GM12873 (cell line): ENCODE measurements at regions not wholly inside any gene's neighbourhood (a gene's known extent, or its start where the extent isn't known, plus 50 kb on each side); places are given as distances from the start of the nearest gene placed in this dataset.

ENCODE experiments used
- TF ChIP-seq, protein P1 (sequence below): IDR thresholded peaks from 2 replicates; pipeline ENCODE4 v1.5.1; 2012; ENCODE audit warnings: low read depth, mild to moderate bottlenecking, moderate library complexity, low read length, control low read depth; ENCODE audit not compliant: insufficient read depth; ENCODE audit errors: missing control alignments

DNA sequence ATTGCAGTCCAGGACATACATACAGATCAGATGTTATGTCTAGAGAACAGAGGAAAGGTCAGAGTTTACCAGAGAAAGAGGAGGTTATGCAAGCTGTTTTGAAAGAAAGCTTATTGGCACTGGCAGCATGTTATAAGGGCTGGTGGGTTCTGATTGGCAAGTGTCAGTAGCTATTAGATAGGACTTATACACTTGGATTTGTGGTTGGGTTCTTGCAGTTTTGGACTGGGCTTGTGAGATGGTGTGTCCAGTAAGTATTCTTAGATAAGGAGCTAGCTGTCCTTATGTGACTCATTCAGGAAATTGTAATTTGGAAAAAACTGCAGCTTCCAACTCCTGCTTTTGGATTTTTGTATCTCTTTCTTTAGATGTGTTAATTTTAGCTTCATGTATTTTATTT lies 130.7 kb upstream of the NAMPT start:
- TF ChIP-seq, protein P1, sequence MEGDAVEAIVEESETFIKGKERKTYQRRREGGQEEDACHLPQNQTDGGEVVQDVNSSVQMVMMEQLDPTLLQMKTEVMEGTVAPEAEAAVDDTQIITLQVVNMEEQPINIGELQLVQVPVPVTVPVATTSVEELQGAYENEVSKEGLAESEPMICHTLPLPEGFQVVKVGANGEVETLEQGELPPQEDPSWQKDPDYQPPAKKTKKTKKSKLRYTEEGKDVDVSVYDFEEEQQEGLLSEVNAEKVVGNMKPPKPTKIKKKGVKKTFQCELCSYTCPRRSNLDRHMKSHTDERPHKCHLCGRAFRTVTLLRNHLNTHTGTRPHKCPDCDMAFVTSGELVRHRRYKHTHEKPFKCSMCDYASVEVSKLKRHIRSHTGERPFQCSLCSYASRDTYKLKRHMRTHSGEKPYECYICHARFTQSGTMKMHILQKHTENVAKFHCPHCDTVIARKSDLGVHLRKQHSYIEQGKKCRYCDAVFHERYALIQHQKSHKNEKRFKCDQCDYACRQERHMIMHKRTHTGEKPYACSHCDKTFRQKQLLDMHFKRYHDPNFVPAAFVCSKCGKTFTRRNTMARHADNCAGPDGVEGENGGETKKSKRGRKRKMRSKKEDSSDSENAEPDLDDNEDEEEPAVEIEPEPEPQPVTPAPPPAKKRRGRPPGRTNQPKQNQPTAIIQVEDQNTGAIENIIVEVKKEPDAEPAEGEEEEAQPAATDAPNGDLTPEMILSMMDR: no peak

DNA sequence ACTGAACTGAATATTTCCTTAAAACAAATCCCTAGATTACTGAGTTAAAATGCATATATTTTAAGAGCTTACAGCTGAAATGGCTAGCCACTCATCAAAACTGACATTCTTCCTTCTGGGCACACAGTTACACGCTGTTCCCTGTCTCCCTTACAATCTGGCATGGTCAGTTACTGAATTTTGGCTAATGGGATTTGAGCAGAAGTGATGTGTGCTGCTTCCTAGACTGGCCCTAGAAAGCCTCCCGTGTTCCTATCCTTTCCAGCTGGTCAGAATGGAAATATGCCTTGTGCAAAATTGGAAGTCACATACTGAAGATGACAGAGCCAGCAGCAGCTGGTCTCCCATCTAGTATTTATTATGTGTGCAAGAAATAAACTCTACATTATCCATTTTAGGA lies 128.7 kb upstream of the NAMPT start:
- TF ChIP-seq, protein P1: no peak

DNA sequence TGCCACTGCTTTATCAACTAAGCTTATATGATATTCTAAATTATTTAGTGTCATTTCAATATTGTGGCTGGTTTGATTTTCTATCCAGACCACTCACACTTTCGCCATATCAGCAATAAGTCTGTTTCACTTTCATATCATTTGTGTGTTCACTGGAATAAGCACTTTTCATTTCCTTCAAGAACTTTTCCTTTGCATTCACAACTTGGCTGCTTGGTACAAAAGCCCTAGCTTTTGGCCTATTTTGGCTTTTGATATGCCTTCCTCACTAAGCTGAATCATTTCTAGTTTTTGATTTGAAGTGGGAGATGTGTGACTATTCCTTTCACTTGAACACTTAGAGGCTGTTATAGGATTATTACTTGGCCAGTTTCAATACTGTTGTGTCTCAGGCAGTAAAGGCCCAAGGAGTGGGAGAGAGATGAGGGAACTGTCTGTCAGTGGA lies 120.9 kb upstream of the NAMPT start:
- TF ChIP-seq, protein P1: no peak

DNA sequence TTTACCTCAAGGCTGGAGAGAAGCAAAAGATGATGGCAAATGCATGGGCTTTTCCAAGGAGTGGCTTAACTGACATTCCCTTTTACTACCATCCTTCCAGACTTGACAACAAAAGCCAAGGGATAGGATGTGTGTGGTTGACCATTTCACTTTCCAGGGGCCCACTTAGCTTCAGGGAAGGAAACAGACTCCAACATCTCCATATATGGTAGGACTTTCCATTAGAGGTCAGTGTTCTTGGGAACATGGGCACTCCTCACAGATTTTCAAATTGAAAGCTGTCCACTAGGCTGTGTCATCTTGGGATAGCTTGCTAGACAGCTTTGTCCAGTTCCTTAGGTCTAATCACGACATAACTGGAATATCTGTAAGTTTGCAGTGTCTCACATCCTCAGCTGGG lies 118.1 kb upstream of the NAMPT start:
- TF ChIP-seq, protein P1: no peak

DNA sequence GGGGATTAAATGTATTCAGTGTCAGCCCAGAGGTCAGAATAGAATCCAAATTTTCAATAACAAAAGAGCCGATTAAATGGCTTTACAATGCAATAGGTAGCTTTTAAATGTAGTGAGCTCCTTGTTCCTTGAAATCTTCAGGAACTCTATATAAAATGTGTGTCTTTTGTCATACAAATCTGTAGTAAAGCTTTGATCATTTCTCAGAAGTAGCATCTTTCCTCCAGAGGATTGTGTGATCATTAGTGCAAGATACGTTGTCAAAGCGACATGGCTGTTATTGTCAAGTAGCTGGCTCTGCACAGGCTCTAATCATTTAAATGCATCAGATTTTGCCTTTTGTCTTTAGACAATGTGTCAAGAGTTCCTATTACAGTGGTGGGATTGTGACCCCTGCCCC lies 116.1 kb upstream of the NAMPT start:
- TF ChIP-seq, protein P1: no peak

DNA sequence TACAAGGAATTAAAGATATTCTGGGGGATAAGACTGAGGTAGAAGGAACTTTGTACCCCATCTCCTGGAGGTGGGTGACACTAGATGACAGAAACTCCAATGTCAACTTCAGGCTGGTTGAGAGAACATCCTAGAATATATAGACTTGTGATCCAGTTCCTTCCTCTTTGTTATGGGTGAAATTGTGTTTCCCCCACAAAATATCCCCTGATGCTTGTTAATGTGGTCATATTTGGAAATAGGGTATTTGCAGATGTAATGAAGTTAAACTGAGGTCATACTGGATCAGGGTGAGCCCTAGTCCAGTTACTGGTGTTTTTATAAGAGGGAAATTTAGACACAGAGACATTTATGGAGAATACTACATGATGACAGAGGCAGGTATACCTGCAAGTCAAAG lies 114.0 kb upstream of the NAMPT start:
- TF ChIP-seq, protein P1: no peak

DNA sequence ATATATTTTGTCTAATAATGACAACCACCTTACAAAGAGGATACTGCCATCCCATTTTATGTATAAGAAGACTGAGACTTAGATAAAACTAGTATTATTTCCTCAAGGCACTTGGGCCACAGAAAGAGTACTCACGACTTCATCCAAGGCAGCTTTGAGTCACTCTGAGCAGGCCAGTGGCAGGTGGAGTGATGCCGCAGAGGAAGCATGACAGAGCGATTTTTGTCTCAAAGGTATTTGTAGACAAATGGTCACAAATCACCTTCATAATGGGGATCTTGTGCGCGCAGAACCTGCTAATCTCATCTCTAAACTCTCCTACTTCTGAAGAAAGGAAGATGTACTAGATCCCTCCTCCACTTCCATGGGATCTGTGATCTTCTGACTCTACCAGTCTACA lies 113.2 kb upstream of the NAMPT start:
- TF ChIP-seq, protein P1: no peak

DNA sequence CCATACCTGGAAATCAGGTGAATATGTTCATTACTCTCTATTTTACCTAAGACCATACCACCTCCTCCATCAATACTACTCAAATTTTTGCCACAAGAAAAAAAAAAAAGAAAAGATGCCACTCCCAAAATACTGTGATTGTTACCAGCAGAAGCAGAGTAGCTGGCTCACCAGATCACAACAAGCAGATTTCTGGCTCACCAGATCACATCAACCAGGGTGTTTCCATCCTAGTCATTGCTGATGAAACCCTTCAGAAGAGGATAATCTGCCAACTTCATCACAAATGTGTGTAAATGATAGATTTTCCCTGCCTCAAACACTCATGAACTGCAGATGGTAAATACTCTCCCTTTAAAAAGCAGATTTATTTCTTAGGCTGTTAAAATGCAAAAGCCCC lies 109.7 kb upstream of the NAMPT start:
- TF ChIP-seq, protein P1: no peak
